Fibroblast of lung (primary cell): ENCODE measurements at regions not wholly inside any gene's neighbourhood (a gene's known extent, or its start where the extent isn't known, plus 50 kb on each side); places are given as distances from the start of the nearest gene placed in this dataset.

ENCODE experiments used
- EZH2 ChIP-seq: IDR thresholded peaks from 2 replicates; pipeline ENCODE4 v1.5.1; 2012; ENCODE audit warnings: low read length, control low read depth, mild to moderate bottlenecking; ENCODE audit errors: missing control alignments
- TF ChIP-seq, protein P1 (sequence below), 2 donors: IDR thresholded peaks in 1 of 2; conservative IDR thresholded peaks in 1 of 2; 1 replicate in 1 of 2; 2 replicates in 1 of 2; pipeline ENCODE4 v1.5.1; 2011 to 2012; ENCODE audit warnings: low read length in 2 of 2, control low read depth in 1 of 2, inconsistent platforms in 1 of 2, low read depth in 1 of 2, mild to moderate bottlenecking in 1 of 2

DNA sequence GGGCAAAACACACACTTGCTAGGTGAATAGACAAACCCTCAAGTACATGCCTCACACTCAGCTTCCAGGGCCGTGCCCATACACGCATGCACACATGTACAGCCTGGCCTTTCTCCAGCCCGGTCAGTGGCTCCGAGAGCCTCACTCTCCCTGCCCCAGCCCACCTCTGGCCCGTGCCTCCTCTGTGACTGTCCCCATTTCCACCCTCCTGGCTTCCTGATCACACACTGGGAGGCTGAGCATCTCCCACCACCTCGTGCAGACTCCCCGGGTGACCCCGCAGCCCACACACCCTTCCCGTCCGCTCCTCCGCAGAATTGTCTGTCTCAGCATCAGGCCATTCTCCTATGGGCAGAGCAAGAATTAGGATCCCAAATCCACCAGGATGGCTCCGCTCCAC is 634.1 kb downstream of the TBC1D22A start:
- TF ChIP-seq, protein P1, sequence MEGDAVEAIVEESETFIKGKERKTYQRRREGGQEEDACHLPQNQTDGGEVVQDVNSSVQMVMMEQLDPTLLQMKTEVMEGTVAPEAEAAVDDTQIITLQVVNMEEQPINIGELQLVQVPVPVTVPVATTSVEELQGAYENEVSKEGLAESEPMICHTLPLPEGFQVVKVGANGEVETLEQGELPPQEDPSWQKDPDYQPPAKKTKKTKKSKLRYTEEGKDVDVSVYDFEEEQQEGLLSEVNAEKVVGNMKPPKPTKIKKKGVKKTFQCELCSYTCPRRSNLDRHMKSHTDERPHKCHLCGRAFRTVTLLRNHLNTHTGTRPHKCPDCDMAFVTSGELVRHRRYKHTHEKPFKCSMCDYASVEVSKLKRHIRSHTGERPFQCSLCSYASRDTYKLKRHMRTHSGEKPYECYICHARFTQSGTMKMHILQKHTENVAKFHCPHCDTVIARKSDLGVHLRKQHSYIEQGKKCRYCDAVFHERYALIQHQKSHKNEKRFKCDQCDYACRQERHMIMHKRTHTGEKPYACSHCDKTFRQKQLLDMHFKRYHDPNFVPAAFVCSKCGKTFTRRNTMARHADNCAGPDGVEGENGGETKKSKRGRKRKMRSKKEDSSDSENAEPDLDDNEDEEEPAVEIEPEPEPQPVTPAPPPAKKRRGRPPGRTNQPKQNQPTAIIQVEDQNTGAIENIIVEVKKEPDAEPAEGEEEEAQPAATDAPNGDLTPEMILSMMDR (conservative IDR thresholded peaks at IDR 0.05 in 1 of 2, IDR thresholded peaks at IDR 0.05 in 1 of 2; ENCODE audit: low read depth in 1 of 2, low read length in 2 of 2), result no peak
- no peak for TF ChIP-seq EZH2
